Suprapubic skin (tissue), 4 donors: ENCODE measurements at regions not wholly inside any gene's neighbourhood (a gene's known extent, or its start where the extent isn't known, plus 50 kb on each side); places are given as distances from the start of the nearest gene placed in this dataset.

Experiments
- DNase-seq, 2 donors: peaks; one replicate each; pipeline ENCODE4 v3.0.0-alpha.2; 2019; ENCODE audit warnings: low spot score in 2 of 2
- H3K27ac ChIP-seq: fragments of 200-600 bp; sonication (generic); one replicate; pipeline ENCODE4 v1.5.1; 2019
- H3K27me3 ChIP-seq: fragments of 200-600 bp; sonication (generic); one replicate; pipeline ENCODE4 v1.5.1; 2019
- H3K36me3 ChIP-seq: fragments of 200-600 bp; sonication (generic); one replicate; pipeline ENCODE4 v1.5.1; 2019
- H3K4me1 ChIP-seq: fragments of 200-600 bp; sonication (generic); one replicate; pipeline ENCODE4 v1.5.1; 2019
- H3K4me3 ChIP-seq: fragments of 200-600 bp; sonication (generic); one replicate; pipeline ENCODE4 v1.5.1; 2019; ENCODE audit warnings: mild to moderate bottlenecking
- H3K9me3 ChIP-seq: fragments of 200-600 bp; sonication (generic); one replicate; pipeline ENCODE4 v1.5.1; 2019
- EP300 ChIP-seq: sonication (generic); formaldehyde crosslinking; IDR thresholded peaks from one replicate; pipeline ENCODE4 v1.6.1; 2017; ENCODE audit warnings: antibody characterized with exemption
- POLR2A ChIP-seq, 2 donors: fragments of 450-650 bp; IDR thresholded peaks; one replicate each; pipeline ENCODE4 v1.6.1; 2017; ENCODE audit warnings: antibody characterized with exemption in 2 of 2, mild to moderate bottlenecking in 2 of 2, moderate library complexity in 2 of 2
- POLR2AphosphoS5 ChIP-seq, 3 donors: sonication (generic); formaldehyde crosslinking; IDR thresholded peaks; one replicate each; pipeline ENCODE4 v1.6.1; 2017; ENCODE audit warnings: antibody characterized with exemption in 3 of 3
- WGBS: methylation state at CpG from one replicate; pipeline ENCODE4 v1.1.5; 2018; 5-methylcytosine and 5-hydroxymethylcytosine counted together
- TF ChIP-seq, protein P1 (sequence below), 2 donors: fragments of 200-600 bp in 1 of 2; fragments of 450-650 bp in 1 of 2; sonication (generic) in 1 of 2; IDR thresholded peaks; one replicate each; pipeline ENCODE4 v1.5.1; 2016 to 2019; ENCODE audit warnings: antibody characterized with exemption in 2 of 2, mild to moderate bottlenecking in 1 of 2, moderate library complexity in 1 of 2

- Histone ChIP-seq H3K9me3 (no peaks in the 10 kb centered on the region), H3K27me3 (no peaks in the 10 kb centered on the region), H3K27ac (no peak overlapping the region), H3K4me3 (no peak overlapping the region), H3K4me1 (no peaks in the 10 kb centered on the region), H3K36me3 (no peaks in the 10 kb centered on the region)
- TF ChIP-seq, protein P1, sequence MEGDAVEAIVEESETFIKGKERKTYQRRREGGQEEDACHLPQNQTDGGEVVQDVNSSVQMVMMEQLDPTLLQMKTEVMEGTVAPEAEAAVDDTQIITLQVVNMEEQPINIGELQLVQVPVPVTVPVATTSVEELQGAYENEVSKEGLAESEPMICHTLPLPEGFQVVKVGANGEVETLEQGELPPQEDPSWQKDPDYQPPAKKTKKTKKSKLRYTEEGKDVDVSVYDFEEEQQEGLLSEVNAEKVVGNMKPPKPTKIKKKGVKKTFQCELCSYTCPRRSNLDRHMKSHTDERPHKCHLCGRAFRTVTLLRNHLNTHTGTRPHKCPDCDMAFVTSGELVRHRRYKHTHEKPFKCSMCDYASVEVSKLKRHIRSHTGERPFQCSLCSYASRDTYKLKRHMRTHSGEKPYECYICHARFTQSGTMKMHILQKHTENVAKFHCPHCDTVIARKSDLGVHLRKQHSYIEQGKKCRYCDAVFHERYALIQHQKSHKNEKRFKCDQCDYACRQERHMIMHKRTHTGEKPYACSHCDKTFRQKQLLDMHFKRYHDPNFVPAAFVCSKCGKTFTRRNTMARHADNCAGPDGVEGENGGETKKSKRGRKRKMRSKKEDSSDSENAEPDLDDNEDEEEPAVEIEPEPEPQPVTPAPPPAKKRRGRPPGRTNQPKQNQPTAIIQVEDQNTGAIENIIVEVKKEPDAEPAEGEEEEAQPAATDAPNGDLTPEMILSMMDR (IDR thresholded peaks at IDR 0.05): no peak
- TF ChIP-seq EP300 (no peak), POLR2AphosphoS5 (IDR thresholded peaks at IDR 0.05) (no peak), POLR2A (IDR thresholded peaks at IDR 0.05) (no peak)
- WGBS: 88% methylated on average over 6 of the region's 6 CpGs
- DNase-seq: no peak
Measured at GRCh38 chr10:21427804-21428481, 97.5 kb downstream of the SKIDA1 start.

DNA sequence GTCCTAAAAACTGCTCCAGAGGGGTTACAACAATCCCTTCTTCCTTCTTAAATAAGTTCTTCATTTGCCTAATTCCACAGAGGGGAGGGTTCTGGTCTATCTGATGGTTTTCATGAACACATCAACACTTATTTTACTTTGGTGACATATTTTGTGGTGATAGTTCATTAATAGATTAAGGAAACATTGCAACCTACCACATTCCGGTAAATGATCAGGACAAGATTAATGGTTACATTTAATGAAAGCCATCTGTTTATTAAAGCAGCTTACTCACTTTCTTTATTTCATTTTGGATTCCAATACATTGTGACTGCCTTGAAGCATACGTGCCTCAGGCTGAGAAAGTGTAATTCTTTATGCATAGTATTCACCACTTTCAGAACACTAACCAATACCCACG is 101.0 kb downstream of the SKIDA1 start:
- WGBS: 38% methylated on average over 3 of the region's 3 CpGs
- H3K4me3 ChIP-seq: no peak overlapping the region
- no peak for DNase-seq
- H3K4me1 ChIP-seq: no peaks in the 10 kb centered on the region
- H3K36me3 ChIP-seq: no peaks in the 10 kb centered on the region
- TF ChIP-seq, protein P1 (IDR thresholded peaks at IDR 0.05): no peak
- TF ChIP-seq POLR2AphosphoS5 (IDR thresholded peaks at IDR 0.05): no peak
- TF ChIP-seq EP300: no peak
- no peak for TF ChIP-seq POLR2A (IDR thresholded peaks at IDR 0.05)
- no peak overlapping the region for H3K27ac ChIP-seq
- H3K27me3 ChIP-seq: no peaks in the 10 kb centered on the region
- H3K9me3 ChIP-seq: no peaks in the 10 kb centered on the region

- H3K36me3 ChIP-seq: no peaks in the 10 kb centered on the region
- no peak overlapping the region for H3K27ac ChIP-seq
- WGBS: 94% methylated on average over 5 of the region's 5 CpGs
- no peaks in the 10 kb centered on the region for H3K9me3 ChIP-seq
- H3K4me1 ChIP-seq: no peaks in the 10 kb centered on the region
- H3K27me3 ChIP-seq: no peaks in the 10 kb centered on the region
- DNase-seq: no peak
- H3K4me3 ChIP-seq: no peak overlapping the region
- TF ChIP-seq EP300: no peak
- TF ChIP-seq POLR2A (IDR thresholded peaks at IDR 0.05): no peak
- TF ChIP-seq, protein P1 (IDR thresholded peaks at IDR 0.05): no peak
- no peak for TF ChIP-seq POLR2AphosphoS5 (IDR thresholded peaks at IDR 0.05)
Measured at GRCh38 chr10:21423850-21424249, 101.6 kb downstream of the SKIDA1 start.

GRCh38 chr10:21423338-21423737 is 102.1 kb downstream of the SKIDA1 start:
- Histone ChIP-seq H3K36me3 (no peaks in the 10 kb centered on the region), H3K27ac (no peak overlapping the region), H3K9me3 (no peaks in the 10 kb centered on the region), H3K4me1 (no peaks in the 10 kb centered on the region), H3K4me3 (no peak overlapping the region), H3K27me3 (no peaks in the 10 kb centered on the region)
- WGBS: 87% methylated on average over 2 of the region's 2 CpGs
- DNase-seq: no peak
- TF ChIP-seq POLR2AphosphoS5 (IDR thresholded peaks at IDR 0.05) (no peak), POLR2A (IDR thresholded peaks at IDR 0.05) (no peak), EP300 (no peak)
- TF ChIP-seq, protein P1 (IDR thresholded peaks at IDR 0.05): no peak

DNA sequence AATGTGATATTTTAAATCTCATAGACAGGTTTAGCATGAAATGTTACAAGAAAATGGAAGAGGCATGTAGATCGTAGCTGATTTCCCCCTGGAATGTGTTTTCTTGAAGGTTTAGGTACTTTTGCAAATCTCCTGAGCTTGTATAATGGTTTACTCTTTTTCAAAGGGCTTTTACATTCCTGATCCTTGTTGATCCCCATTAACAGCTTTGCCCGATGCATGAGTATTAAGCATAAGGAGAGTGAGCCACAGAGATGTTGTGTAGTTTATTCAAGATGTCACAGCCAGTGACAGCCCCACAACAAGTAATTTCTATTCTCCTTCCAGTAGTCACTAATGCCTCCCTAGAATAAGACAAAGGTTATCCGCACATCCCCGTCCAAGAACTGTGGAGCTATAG is 103.7 kb downstream of the SKIDA1 start:
- DNase-seq: no peak
- 96% methylated on average over 4 of the region's 4 CpGs for WGBS
- H3K27ac ChIP-seq: no peak overlapping the region
- no peaks in the 10 kb centered on the region for H3K9me3 ChIP-seq
- no peaks in the 10 kb centered on the region for H3K27me3 ChIP-seq
- TF ChIP-seq, protein P1 (IDR thresholded peaks at IDR 0.05): no peak
- TF ChIP-seq EP300 (no peak), POLR2A (IDR thresholded peaks at IDR 0.05) (no peak), POLR2AphosphoS5 (IDR thresholded peaks at IDR 0.05) (no peak)
- no peaks in the 10 kb centered on the region for H3K36me3 ChIP-seq
- H3K4me3 ChIP-seq: no peak overlapping the region
- H3K4me1 ChIP-seq: no peaks in the 10 kb centered on the region
